HCT116 (cell line): ENCODE measurements at regions not wholly inside any gene's neighbourhood (a gene's known extent, or its start where the extent isn't known, plus 50 kb on each side); places are given as distances from the start of the nearest gene placed in this dataset.

Experiments
- ATAC-seq: fragments of 200-7000 bp; cut with Tn5 transposase; 2 replicates; pipeline ENCODE4 v1.9.1; 2020; ENCODE audit warnings: mild to moderate bottlenecking, moderate library complexity
- BruUV-seq: library from RNA; stranded (reverse); fragments of 400-500 nt; replicated peaks from 2 replicates; lab custom pipeline; 2021; lab: Mats Ljungman, UMichigan
- CTCF ChIA-PET: fragments of 300-600 bp; sonication (Branson Sonifier 250); formaldehyde crosslinking; loops from one replicate; lab custom pipeline; 2021; ENCODE audit warnings: antibody characterized with exemption; lab: Charles Lee
- POLR2A ChIA-PET: fragments of 300-600, 350-600 bp; sonication (Branson Sonifier 250); formaldehyde crosslinking; loops from one replicate; lab custom pipeline; 2021; ENCODE audit warnings: antibody characterized with exemption; lab: Charles Lee
- RAD21 ChIA-PET, 2 experiments: fragments of 300-600 bp; sonication (Branson Sonifier 250); formaldehyde crosslinking; loops; one replicate each; lab custom pipeline; 2023; ENCODE audit warnings: low total read pairs in 2 of 2; ENCODE audit not compliant: uncharacterized antibody in 2 of 2, unreplicated experiment in 2 of 2, low non-redundant PET in 1 of 2; lab: Charles Lee
- DNase-seq: peaks from one replicate; pipeline ENCODE4 v3.0.0-alpha.2; 2010; ENCODE audit warnings: low read depth, low spot score
- H2AFZ ChIP-seq: fragments of 200-600 bp; shearing (Covaris generic), sonication (generic); 2 replicates; pipeline ENCODE4 v1.6.1; 2017; ENCODE audit warnings: low read depth, mixed run types, mixed read lengths, antibody characterized with exemption, low read length; ENCODE audit not compliant: poor library complexity, severe bottlenecking
- H3K27ac ChIP-seq: 2 replicates; pipeline ENCODE4 v1.5.1; 2012; ENCODE audit warnings: low read depth, low read length
- H3K27me3 ChIP-seq: fragments of 200-600 bp; sonication (generic); 2 replicates; pipeline ENCODE4 v1.6.1; 2016; ENCODE audit warnings: mixed run types, low read length, mixed read lengths; ENCODE audit not compliant: insufficient read depth
- H3K36me3 ChIP-seq, 2 experiments: fragments of 200-500 bp in 1 of 2; fragments of 200-600 bp in 1 of 2; sonication (Bioruptor generic) in 1 of 2; sonication (generic) in 1 of 2; 2 replicates each; pipeline versions ENCODE4 v1.5.1 to v1.6.1; 2014 to 2016; ENCODE audit warnings: low read length in 2 of 2, inconsistent platforms in 1 of 2, mixed read lengths in 1 of 2, mixed run types in 1 of 2; ENCODE audit not compliant: insufficient read depth in 2 of 2, control insufficient read depth in 1 of 2
- H3K4me1 ChIP-seq, 2 experiments: fragments of 200-600 bp in 1 of 2; sonication (generic) in 1 of 2; 2 replicates each; pipeline versions ENCODE4 v1.5.1 to v1.6.1; 2012 to 2017; ENCODE audit warnings: low read length in 2 of 2, inconsistent platforms in 1 of 2, mild to moderate bottlenecking in 1 of 2, mixed read lengths in 1 of 2, mixed run types in 1 of 2, moderate library complexity in 1 of 2; ENCODE audit not compliant: insufficient read depth in 2 of 2, control insufficient read depth in 1 of 2
- H3K4me2 ChIP-seq: fragments of 200-600 bp; sonication (generic); 2 replicates; pipeline ENCODE4 v1.6.1; 2017; ENCODE audit warnings: mixed run types, low read length, mixed read lengths
- H3K4me3 ChIP-seq, 2 experiments: fragments of 200-600 bp in 1 of 2; sonication (generic) in 1 of 2; replicated peaks in 1 of 2; 2 replicates each; pipeline ENCODE4 v1.5.1; 2011 to 2016; ENCODE audit warnings: low read length in 2 of 2, control low read depth in 1 of 2, low read depth in 1 of 2, mild to moderate bottlenecking in 1 of 2, mixed read lengths in 1 of 2, mixed run types in 1 of 2
- H3K79me2 ChIP-seq: fragments of 200-600 bp; sonication (generic); 2 replicates; pipeline ENCODE4 v1.6.1; 2017; ENCODE audit warnings: mild to moderate bottlenecking, mixed run types, low read length, moderate library complexity, mixed read lengths; ENCODE audit not compliant: insufficient read depth
- H3K9ac ChIP-seq: fragments of 200-600 bp; sonication (generic); 2 replicates; pipeline ENCODE4 v1.6.1; 2016; ENCODE audit warnings: low read length, mixed read lengths
- H3K9me2 ChIP-seq: fragments of 200-600 bp; sonication (generic), shearing (Covaris generic); 2 replicates; pipeline ENCODE4 v1.6.1; 2017; ENCODE audit warnings: mixed run types, mild to moderate bottlenecking, moderate library complexity; ENCODE audit not compliant: insufficient read depth
- H3K9me3 ChIP-seq, 2 experiments: fragments of 200-500 bp in 1 of 2; fragments of 200-600 bp in 1 of 2; sonication (Bioruptor generic) in 1 of 2; sonication (generic) in 1 of 2; 2 replicates each; pipeline ENCODE4 v1.6.1; 2014 to 2017; ENCODE audit warnings: low read length in 2 of 2, mixed read lengths in 2 of 2, inconsistent platforms in 1 of 2, low read depth in 1 of 2, mild to moderate bottlenecking in 1 of 2, mixed run types in 1 of 2, moderate library complexity in 1 of 2; ENCODE audit not compliant: control insufficient read depth in 1 of 2, insufficient read depth in 1 of 2
- H4K20me1 ChIP-seq: fragments of 200-600 bp; sonication (generic), shearing (Covaris generic); 2 replicates; pipeline ENCODE4 v1.6.1; 2017; ENCODE audit warnings: mixed run types, mild to moderate bottlenecking, moderate library complexity; ENCODE audit not compliant: insufficient read depth
- ATF3 ChIP-seq: IDR thresholded peaks from 2 replicates; pipeline ENCODE4 v1.6.1; 2012
- CBX3 ChIP-seq: IDR thresholded peaks from 2 replicates; pipeline ENCODE4 v1.6.1; 2012; ENCODE audit warnings: low read depth
- CTCF ChIP-seq, 3 experiments: fragments of 200-600 bp in 1 of 3; sonication (generic) in 1 of 3; IDR thresholded peaks in 2 of 3; conservative IDR thresholded peaks in 1 of 3; 2 replicates each; pipeline ENCODE4 v1.5.1; 2012 to 2017; ENCODE audit warnings: low read depth in 2 of 3, low read length in 2 of 3, antibody characterized with exemption in 1 of 3, borderline replicate concordance in 1 of 3, control low read depth in 1 of 3, mild to moderate bottlenecking in 1 of 3, mixed read lengths in 1 of 3, mixed run types in 1 of 3, moderate library complexity in 1 of 3; ENCODE audit not compliant: insufficient read depth in 1 of 3
- EGR1 ChIP-seq: IDR thresholded peaks from 2 replicates; pipeline ENCODE4 v1.6.1; 2012; ENCODE audit warnings: low read depth
- ELF1 ChIP-seq: IDR thresholded peaks from 2 replicates; pipeline ENCODE4 v1.6.1; 2012; ENCODE audit warnings: low read depth, borderline replicate concordance
- FOSL1 ChIP-seq: IDR thresholded peaks from 2 replicates; pipeline ENCODE4 v1.6.1; 2012; ENCODE audit warnings: low read depth
- JUND ChIP-seq: IDR thresholded peaks from 2 replicates; pipeline ENCODE4 v1.6.1; 2012
- MAX ChIP-seq: IDR thresholded peaks from 2 replicates; pipeline ENCODE4 v1.6.1; 2012
- POLR2A ChIP-seq: IDR thresholded peaks from 2 replicates; pipeline ENCODE4 v1.7.0; 2011; ENCODE audit warnings: borderline replicate concordance; ENCODE audit not compliant: insufficient read depth, insufficient read length; ENCODE audit errors: extremely low read depth
- POLR2AphosphoS5 ChIP-seq: IDR thresholded peaks from 2 replicates; pipeline ENCODE4 v1.6.1; 2011; ENCODE audit warnings: mild to moderate bottlenecking, low read depth, low read length, moderate library complexity
- SIN3A ChIP-seq: IDR thresholded peaks from 2 replicates; pipeline ENCODE4 v1.6.1; 2012; ENCODE audit warnings: low read depth
- SP1 ChIP-seq: IDR thresholded peaks from 2 replicates; pipeline ENCODE4 v1.6.1; 2012; ENCODE audit warnings: low read depth
- TCF7L2 ChIP-seq: IDR thresholded peaks from 2 replicates; pipeline ENCODE4 v1.7.0; 2011; ENCODE audit warnings: borderline replicate concordance, inconsistent platforms; ENCODE audit not compliant: insufficient read depth, insufficient read length; ENCODE audit errors: extremely low read depth
- YY1 ChIP-seq: IDR thresholded peaks from 2 replicates; pipeline ENCODE4 v1.6.1; 2011; ENCODE audit warnings: low read length, low read depth, moderate library complexity, mild to moderate bottlenecking; ENCODE audit not compliant: insufficient replicate concordance; ENCODE audit errors: extremely low read depth
- ZBTB33 ChIP-seq: IDR thresholded peaks from 2 replicates; pipeline ENCODE4 v1.6.1; 2011; ENCODE audit warnings: mild to moderate bottlenecking, low read length, moderate library complexity; ENCODE audit not compliant: insufficient replicate concordance; ENCODE audit errors: extremely low read depth
- ZFX ChIP-seq: fragments of 450-650 bp; IDR thresholded peaks from 2 replicates; pipeline ENCODE4 v1.6.1; 2017
- ZNF274 ChIP-seq: fragments of 200-500 bp; sonication (Bioruptor generic); IDR thresholded peaks from 2 replicates; pipeline ENCODE4 v1.6.1; 2014; ENCODE audit warnings: mild to moderate bottlenecking, low read depth, low read length, inconsistent platforms
- intact Hi-C: fragments of 100-400 bp; cut with micrococcal nuclease; formaldehyde crosslinking; loops from 2 replicates; pipeline ENCODE4 v1.10.0; 2022

GRCh38 chr15:77863491-77864105 lies 213.9 kb downstream of the TBC1D2B start:
- DNase-seq (no peak), ATAC-seq (no peak)
- ChIA-PET POLR2A (no interaction called here), RAD21 (no interaction called here), CTCF (no interaction called here)
- Histone ChIP-seq H2AFZ (no peak overlapping the region), H3K4me3 (no peak overlapping the region), H3K4me1 (peaks cover 0 to 6% of the 10 kb centered on the region in 2 experiments; a peak in 1 of 4 replicates), H3K9me2 (no peaks in the 10 kb centered on the region), H3K27me3 (no peaks in the 10 kb centered on the region), H3K4me2 (no peak overlapping the region), H3K9me3 (no peaks in the 10 kb centered on the region), H3K9ac (no peak overlapping the region), H3K79me2 (no peaks in the 10 kb centered on the region), H4K20me1 (no peaks in the 10 kb centered on the region), H3K36me3 (no peaks in the 10 kb centered on the region), H3K27ac (no peak overlapping the region)
- TF ChIP-seq ATF3 (no peak), SIN3A (no peak), FOSL1 (no peak), ZNF274 (no peak), YY1 (no peak), CBX3 (no peak), ZBTB33 (no peak), POLR2AphosphoS5 (no peak), TCF7L2 (no peak), CTCF (IDR thresholded peaks at IDR 0.05 in 2 of 3, conservative IDR thresholded peaks at IDR 0.05 in 1 of 3; ENCODE audit: borderline replicate concordance in 1 of 3, insufficient read depth in 1 of 3, low read depth in 2 of 3, low read length in 2 of 3) (no peak), ZFX (no peak), ELF1 (no peak), JUND (no peak), SP1 (no peak), POLR2A (no peak), MAX (no peak), EGR1 (no peak)
- intact Hi-C loops: no loop called here
- no TSS peak for BruUV-seq
